Tibial nerve (tissue), 4 donors: ENCODE measurements at regions not wholly inside any gene's neighbourhood (a gene's known extent, or its start where the extent isn't known, plus 50 kb on each side); places are given as distances from the start of the nearest gene placed in this dataset.

Experiments used
- DNase-seq, 2 donors: peaks; one replicate each; pipeline ENCODE4 v3.0.0-alpha.2; 2019; ENCODE audit warnings: low spot score in 2 of 2
- H3K27ac ChIP-seq, 4 donors: fragments of 200-600 bp; sonication (generic) in 3 of 4; one replicate each; pipeline ENCODE4 v1.5.1; 2017 to 2019; ENCODE audit warnings: mild to moderate bottlenecking in 1 of 4
- H3K27me3 ChIP-seq, 2 donors: fragments of 200-600 bp; sonication (generic) in 1 of 2; one replicate each; pipeline versions ENCODE4 v1.5.1 to v1.6.0; 2017 to 2019
- H3K36me3 ChIP-seq, 3 donors: fragments of 200-600 bp; sonication (generic); one replicate each; pipeline ENCODE4 v1.5.1; 2018 to 2019
- H3K4me1 ChIP-seq, 4 donors: fragments of 200-600 bp; sonication (generic) in 3 of 4; one replicate each; pipeline ENCODE4 v1.5.1; 2017 to 2019
- H3K4me3 ChIP-seq, 4 donors: fragments of 200-600 bp; sonication (generic) in 3 of 4; one replicate each; pipeline ENCODE4 v1.5.1; 2017 to 2019; ENCODE audit warnings: mild to moderate bottlenecking in 1 of 4, moderate library complexity in 1 of 4
- H3K9me3 ChIP-seq, 4 donors: fragments of 200-600 bp; sonication (generic) in 3 of 4; one replicate each; pipeline ENCODE4 v1.5.1; 2017 to 2019
- CTCF ChIP-seq, 5 experiments: fragments of 200-600 bp in 3 of 5; fragments of 450-650 bp in 2 of 5; sonication (generic) in 3 of 5; IDR thresholded peaks; one replicate each; pipeline ENCODE4 v1.5.1; 2016 to 2019; ENCODE audit warnings: antibody characterized with exemption in 5 of 5, mild to moderate bottlenecking in 3 of 5, moderate library complexity in 2 of 5
- EP300 ChIP-seq, 2 donors: sonication (generic); formaldehyde crosslinking; IDR thresholded peaks; one replicate each; pipeline ENCODE4 v1.6.1; 2017; ENCODE audit warnings: antibody characterized with exemption in 2 of 2, mild to moderate bottlenecking in 1 of 2
- POLR2A ChIP-seq, 2 donors: fragments of 450-650 bp; IDR thresholded peaks; one replicate each; pipeline ENCODE4 v1.6.1; 2017; ENCODE audit warnings: antibody characterized with exemption in 2 of 2, mild to moderate bottlenecking in 2 of 2, moderate library complexity in 2 of 2
- WGBS, 2 donors: methylation state at CpG; one replicate each; pipeline ENCODE4 v1.1.5; 2018; 5-methylcytosine and 5-hydroxymethylcytosine counted together

- no peak overlapping the region for H3K27ac ChIP-seq
- no peaks in the 10 kb centered on the region for H3K9me3 ChIP-seq
- TF ChIP-seq CTCF (IDR thresholded peaks at IDR 0.05) (peak in 2 of 5 experiments; percentile 7 to 20), EP300 (IDR thresholded peaks at IDR 0.05) (no peak)
- H3K4me3 ChIP-seq, result no peak overlapping the region
- no peak for DNase-seq
- H3K36me3 ChIP-seq, result no peaks in the 10 kb centered on the region
- no peaks in the 10 kb centered on the region for H3K4me1 ChIP-seq
- WGBS, 2 donors, result 36 to 44% methylated on average over 5 of the region's 5 CpGs
- H3K27me3 ChIP-seq, result no peaks in the 10 kb centered on the region
These were observed 221.3 kb upstream of the FTMT start for GRCh38 chr5:121630402-121630801.

GRCh38 chr5:121634946-121635345, 216.7 kb upstream of the FTMT start:
- no peak overlapping the region for H3K27ac ChIP-seq
- no peaks in the 10 kb centered on the region for H3K27me3 ChIP-seq
- H3K36me3 ChIP-seq, result no peaks in the 10 kb centered on the region
- H3K4me3 ChIP-seq, result no peak overlapping the region
- 55 to 61% methylated on average over 2 of the region's 2 CpGs for WGBS, 2 donors
- no peaks in the 10 kb centered on the region for H3K4me1 ChIP-seq
- DNase-seq, result no peak
- no peaks in the 10 kb centered on the region for H3K9me3 ChIP-seq
- TF ChIP-seq POLR2A (IDR thresholded peaks at IDR 0.05) (no peak), EP300 (IDR thresholded peaks at IDR 0.05) (no peak), CTCF (IDR thresholded peaks at IDR 0.05) (no peak)

- Histone ChIP-seq H3K9me3 (no peaks in the 10 kb centered on the region), H3K36me3 (no peaks in the 10 kb centered on the region)
These were observed 213.6 kb upstream of the FTMT start for GRCh38 chr5:121638126-121638525.

GRCh38 chr5:121640298-121640697, 211.4 kb upstream of the FTMT start:
- no peaks in the 10 kb centered on the region for H3K4me1 ChIP-seq
- no peak overlapping the region for H3K27ac ChIP-seq
- no peaks in the 10 kb centered on the region for H3K36me3 ChIP-seq
- TF ChIP-seq CTCF (IDR thresholded peaks at IDR 0.05) (no peak), EP300 (IDR thresholded peaks at IDR 0.05) (no peak), POLR2A (IDR thresholded peaks at IDR 0.05) (no peak)
- WGBS, 2 donors, result 36 to 56% methylated on average over 1 of the region's 1 CpG
- no peak overlapping the region for H3K4me3 ChIP-seq
- H3K27me3 ChIP-seq, result no peaks in the 10 kb centered on the region
- no peak for DNase-seq
- peaks cover 0 to 7% (median 0%) of the 10 kb centered on the region in 4 donors for H3K9me3 ChIP-seq

More at GRCh38 chr5:121638126-121638525, 213.6 kb upstream of the FTMT start:
- H3K4me3 ChIP-seq, result no peak overlapping the region
- no peak overlapping the region for H3K27ac ChIP-seq
- DNase-seq, result no peak
- no peaks in the 10 kb centered on the region for H3K27me3 ChIP-seq
- 91 to 92% methylated on average over 2 of the region's 2 CpGs for WGBS, 2 donors
- no peak for TF ChIP-seq EP300 (IDR thresholded peaks at IDR 0.05)
- TF ChIP-seq POLR2A (IDR thresholded peaks at IDR 0.05), result no peak
- no peak for TF ChIP-seq CTCF (IDR thresholded peaks at IDR 0.05)
- H3K4me1 ChIP-seq, result no peaks in the 10 kb centered on the region

GRCh38 chr5:121658221-121658620, 193.5 kb upstream of the FTMT start:
- no peak for DNase-seq
- TF ChIP-seq EP300 (IDR thresholded peaks at IDR 0.05) (no peak), CTCF (IDR thresholded peaks at IDR 0.05) (no peak)
- Histone ChIP-seq H3K4me3 (no peak overlapping the region), H3K27ac (no peak overlapping the region), H3K4me1 (no peaks in the 10 kb centered on the region), H3K9me3 (no peaks in the 10 kb centered on the region), H3K27me3 (no peaks in the 10 kb centered on the region), H3K36me3 (no peaks in the 10 kb centered on the region)
